Stimulated activated naive CD4-positive, alpha-beta T cell treated with Interleukin-2 at 50 U/mL for 16 hours (primary cell): ENCODE measurements at regions not wholly inside any gene's neighbourhood (a gene's known extent, or its start where the extent isn't known, plus 50 kb on each side); places are given as distances from the start of the nearest gene placed in this dataset.

Source experiments
- DNase-seq: peaks from one replicate; lab custom pipeline; 2025; lab: John Stamatoyannopoulos, UW

DNA sequence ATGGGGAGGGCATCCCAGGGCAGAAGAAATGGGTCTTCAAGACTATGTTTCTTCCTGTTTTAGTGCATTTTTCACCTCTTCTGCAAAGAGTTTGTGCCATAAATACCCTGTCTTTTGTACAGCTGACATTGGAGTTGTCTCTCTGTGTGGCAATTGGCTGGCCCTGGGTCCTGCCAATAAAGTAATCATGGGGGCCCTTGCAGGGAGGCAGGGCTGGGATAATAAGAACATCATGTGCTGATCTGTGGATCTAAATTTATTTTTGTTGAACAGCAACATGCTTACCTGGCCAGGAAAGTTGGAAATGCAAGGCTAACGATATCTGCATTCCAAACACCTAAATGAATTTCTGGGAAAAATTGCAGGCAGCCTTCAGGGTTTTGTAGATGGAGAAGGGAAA is 174.6 kb upstream of the GATB start:
- no peak for DNase-seq

DNA sequence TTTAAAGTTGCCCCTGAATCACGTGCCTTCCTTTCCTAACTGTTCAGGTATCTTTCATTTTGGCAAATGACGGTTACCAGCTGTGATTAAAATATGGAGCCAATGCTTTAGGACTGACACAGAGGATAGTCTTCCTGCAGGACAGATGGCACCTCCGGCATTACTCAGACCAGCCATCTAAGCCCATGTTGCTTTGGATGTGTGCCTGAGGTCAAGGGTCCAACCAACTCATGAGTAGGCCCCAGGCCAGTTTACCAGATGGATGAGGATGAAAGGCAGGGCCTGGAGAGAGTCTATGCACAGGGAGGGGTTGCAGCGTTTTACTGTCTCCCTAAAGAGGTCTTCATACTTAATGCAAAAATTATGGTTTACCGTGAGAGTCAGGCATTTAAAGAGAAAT is 174.0 kb upstream of the GATB start:
- DNase-seq: no peak

DNA sequence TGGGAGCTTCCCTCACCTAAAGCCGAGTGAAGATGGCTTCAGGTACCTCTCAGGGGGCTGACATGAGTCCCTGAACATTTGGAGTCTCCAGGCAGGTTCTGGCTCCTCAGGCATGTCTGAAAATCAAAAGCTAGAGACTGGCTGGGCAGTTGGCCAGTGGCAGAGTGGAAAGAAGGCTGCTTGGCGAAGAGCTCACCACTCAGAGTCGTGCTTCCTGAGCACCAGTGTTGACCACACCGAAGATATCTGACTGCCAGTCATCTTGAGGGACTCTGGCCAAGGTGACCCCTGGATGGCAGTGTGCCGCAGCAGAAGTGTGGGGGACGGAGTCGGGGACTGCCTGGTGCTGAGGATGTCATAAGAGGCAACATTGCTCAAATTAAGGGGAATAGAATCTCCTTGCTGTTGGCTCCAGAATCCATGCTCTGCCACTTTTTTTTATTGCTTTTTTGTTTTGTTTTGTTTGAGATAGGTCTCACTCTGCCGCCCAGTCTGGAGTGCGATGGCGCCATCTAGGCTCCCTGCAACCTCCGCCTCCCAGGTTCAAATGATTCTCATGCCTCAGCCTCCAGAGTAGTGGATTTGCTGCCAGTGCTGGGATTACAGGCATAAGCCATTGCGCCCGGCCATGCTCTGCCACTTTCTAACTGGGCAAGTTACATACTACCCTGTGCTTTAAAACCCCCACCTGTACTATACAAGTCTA is 172.5 kb upstream of the GATB start:
- no peak for DNase-seq

DNA sequence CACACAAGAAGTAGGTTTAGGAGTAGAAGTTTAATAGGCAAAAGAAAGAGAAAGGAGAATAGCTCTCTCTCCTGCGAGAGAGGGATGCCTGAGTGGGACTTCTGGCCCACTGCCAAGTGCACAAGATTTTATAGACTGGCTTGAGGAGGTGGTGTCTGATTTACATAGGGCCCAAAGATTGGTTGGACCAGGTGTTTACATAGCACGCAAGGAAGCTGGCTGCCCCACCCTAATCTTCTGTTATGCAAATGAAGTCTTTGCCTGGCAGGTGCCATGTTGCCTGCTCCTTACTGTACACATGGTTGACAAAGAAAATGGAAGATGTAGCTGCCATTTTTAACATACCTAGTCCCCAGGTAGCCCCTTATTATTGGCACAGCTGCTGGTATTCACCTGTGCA is 170.8 kb upstream of the GATB start:
- no peak for DNase-seq

DNA sequence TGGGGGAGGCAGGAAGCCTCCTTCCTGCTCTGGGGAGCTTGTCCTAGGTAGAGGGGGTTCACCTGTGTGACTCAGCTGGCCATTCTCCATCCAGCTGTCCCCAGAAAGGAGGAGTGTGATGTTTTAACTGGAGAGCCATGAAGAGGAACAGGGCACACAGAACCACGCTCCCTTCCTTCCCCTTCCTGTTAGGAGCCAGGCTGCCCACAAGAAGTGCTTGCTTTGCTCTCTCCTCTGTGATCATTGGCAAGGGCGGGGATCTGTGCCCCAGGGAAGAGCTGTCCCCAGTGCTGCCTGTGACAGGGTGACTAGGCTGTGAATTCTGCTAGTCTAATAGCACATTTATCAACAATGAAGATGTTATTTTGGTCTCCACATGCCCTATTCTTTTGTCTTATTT is 169.6 kb upstream of the GATB start:
- DNase-seq: no peak

DNA sequence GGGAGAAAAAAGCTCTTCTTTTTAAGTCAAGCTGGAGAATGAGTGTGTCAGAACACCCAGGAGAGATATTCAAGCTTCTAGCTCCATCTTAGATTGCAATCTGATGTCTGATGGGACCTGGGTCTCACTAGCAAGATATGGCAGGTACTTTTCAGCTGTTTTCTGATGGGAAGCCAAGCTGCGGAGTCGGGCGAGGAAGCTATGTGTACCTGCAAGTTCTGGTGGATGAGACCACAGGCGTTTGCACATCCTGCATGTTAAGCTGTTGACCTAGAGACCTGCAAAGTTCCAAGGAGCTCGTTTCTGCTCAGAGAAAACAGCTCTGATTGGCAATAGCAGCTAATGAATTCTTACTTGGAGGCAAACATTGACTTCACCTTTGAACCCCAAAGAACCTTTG is 167.3 kb upstream of the GATB start:
- no peak for DNase-seq

DNA sequence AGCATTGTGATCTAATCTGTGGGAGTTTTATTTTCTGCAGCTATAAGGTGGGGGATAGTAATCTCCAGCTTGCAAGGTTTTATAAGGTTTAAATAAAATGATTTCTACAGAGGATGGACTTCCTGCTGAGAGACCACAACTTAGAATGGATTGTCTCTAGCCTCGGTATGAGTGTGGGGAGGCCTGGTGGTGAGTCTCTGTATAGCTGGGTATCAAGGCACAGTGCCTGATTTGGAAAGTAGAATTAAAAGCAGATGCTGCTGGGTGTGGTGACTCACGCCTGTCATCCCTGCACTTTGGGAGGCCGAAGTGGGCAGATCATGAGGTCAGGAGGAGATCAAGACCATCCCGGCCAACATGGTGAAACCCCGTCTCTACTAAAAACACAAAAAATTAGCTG is 162.0 kb upstream of the GATB start:
- DNase-seq: no peak

DNA sequence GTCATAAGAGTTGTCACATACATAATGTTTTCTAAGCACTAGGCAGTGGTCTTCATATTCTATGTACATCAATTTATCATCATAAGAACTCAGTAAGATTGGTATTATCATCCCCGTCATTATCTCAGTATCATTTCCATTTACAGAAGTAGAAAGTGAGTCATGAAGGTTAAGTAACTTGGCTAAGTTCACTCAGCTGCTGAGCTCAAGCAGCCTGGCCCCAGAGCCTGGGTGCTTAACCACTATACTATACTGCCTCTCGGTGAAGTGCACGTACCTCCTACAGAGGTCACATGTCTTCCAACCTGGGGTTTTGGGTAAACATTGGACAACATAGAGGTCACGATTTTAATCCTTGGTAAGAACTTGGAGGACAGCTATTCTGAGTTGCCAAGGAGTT is 161.5 kb upstream of the GATB start:
- no peak for DNase-seq

DNA sequence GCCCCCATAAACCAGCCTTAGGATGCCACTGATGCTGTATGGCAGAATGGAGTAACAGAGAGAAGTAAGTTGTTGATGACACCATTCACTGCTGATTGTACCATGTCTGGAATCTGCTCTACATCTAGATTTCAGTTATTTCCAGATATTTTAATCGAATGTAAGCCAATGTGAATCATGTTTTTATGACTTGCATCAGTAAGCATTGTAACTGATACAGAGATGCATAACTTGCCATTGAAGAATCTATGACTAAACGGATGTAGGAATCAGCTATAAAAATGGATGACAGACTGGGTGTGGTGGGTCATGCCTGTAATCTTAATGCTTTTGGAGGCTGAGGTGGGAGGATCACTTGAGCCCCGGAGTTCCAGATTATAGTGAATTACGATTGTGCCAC is 161.0 kb upstream of the GATB start:
- no peak for DNase-seq

DNA sequence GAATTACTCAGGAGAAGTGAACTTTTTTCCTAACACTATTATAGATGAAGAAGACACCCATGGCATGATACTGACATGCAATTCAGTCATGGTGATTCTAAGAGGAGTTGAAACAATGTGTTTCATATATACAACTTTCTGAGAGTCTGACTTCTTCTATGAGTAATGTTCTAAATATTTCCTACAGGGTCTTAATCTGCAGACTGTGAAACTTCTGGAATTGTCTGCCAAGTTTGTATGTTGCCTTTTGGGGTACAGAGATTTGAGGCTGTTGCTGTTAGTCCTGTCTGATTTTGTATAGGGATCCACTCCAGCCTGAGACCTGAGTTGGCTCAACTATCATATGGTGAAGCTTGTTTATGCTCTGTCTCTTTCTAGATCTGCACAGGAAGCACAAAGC is 160.6 kb upstream of the GATB start:
- no peak for DNase-seq

DNA sequence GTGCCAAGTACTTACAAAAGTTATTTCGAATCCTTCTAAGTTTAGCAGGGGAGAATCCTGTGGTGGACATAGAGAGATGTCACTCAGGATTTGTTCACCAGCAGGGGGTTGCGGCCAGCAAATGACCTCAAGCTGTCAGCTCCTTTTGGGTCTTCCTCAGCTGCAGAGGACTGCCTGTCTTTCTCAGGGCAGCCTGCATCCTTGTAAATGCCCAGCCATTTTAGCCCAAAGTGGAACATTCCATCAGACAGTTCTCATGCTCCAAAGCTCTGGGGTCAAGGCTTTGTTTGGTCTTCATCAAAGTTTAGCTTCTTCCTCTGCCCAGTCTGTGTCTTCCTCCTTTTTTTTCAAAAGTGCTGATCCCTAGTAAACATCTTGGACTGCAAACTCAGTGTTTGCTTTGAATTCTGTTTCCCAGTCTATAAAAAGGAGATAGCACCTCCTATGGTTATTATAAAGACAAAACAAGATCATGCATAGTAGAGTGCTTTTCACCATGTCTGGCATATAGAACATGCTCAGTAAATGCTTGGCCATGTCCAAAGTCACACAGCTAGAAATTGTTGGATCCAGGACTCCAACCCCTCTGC is 156.4 kb upstream of the GATB start:
- no peak for DNase-seq

DNA sequence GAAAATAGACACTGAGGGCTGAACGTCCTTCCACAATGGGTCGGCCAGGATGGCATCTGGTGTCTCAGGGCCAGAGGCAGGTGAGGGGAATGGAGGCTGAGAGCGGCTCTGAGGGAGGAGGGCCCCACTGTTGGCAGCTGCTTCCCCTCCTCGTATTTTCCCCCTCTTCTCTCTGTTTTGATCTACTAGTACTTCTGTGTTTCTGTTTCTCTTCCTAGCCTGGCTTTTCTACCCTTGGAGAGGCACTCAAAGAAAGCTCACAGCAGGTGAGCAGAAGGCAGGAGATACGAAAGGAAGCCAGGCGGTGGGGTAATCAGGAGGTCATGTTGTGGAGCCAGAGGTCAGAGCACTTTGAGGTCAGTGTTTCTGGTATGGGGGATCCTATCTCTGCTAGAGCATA is 151.8 kb upstream of the GATB start:
- no peak for DNase-seq

DNA sequence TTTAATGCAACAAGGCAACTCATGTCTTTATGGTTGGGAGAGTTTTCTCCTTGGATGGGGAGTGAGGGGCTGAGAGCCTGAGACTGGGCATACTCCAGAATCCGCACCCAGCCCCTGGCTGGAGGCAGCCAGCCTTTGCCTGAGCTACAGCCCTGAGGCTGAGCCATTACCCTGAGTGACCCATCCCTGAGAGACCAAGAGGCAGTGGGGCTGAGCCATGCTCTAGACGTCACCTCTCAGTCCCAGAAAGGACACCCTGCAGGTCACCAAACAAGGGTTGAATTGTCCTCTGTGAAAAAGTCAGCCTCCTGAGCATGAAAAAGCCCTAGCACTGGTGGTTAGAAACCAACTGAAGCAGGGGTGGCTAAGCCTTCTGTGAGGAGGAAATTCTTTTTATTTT is 151.2 kb upstream of the GATB start:
- no peak for DNase-seq

DNA sequence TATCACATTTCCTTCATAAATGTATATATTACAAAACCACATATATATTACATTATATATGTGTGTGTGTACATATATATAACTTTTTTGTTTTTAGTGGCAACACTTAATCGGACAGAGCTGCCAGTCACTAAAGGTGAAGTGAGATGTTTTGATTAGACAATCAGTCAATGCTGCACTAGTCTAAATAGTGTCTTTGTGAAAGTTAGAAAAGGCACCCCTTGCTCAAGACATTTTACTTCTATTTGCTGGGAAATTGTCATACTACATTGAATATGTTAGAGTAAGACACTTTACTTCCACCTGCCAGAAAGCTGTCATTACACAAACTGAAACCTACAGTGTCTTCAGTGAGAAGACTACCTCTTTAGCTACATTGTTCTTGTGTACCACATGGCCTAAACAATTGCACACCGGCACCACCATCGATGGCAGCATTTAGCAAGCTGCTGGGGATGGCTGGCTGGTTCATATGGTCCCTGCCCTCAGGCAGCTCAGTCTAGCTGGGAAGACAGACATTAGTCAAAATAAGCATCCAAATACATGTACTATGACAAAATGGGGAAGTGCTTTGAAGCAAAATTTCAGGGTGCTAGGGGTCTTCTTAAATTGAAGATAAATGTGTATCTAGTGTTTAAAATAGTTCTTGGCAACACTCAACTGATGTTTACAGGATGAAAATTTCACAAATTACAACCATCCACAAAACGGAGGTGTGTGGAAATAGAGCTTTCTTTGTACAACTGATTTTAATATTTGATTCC is 148.1 kb upstream of the GATB start:
- DNase-seq: no peak

DNA sequence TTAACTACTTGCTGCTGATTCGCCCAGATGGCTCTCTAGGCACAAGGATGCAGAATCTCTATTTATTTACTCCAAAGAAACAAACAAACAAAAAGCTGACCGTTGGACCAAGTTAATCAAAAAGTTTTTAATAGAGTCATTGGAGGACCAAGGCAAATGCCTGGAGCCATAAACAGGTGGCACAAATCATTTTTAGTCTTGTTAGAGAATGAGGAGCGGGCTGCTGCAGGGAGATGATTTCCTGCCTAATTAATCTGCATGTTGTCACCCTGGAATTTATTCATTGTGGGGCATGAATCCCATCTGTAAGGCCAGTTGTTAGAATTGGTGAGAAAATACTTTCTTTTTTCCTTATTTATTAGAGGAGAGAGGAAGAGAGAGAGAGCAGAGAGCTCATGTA is 147.4 kb upstream of the GATB start:
- DNase-seq: no peak

DNA sequence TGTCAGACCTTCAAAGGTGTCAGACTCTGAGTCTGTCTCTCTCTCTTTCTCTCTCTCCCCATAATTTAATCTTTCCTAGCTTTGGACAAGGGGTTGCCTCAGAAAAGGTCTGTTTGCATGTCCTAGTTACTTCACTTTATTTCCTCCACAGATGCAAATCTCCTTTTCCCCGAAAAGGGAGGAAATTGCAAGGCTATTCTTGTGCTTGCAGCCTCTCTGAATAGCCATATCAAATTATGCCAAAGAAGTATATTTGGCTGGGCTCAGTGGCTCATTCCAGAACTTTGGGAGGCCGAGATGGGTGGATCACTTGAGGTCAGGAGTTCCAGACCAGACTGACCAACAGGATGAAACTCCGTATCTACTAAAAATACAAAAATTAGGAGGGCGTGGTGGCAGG is 145.6 kb upstream of the GATB start:
- DNase-seq: no peak

DNA sequence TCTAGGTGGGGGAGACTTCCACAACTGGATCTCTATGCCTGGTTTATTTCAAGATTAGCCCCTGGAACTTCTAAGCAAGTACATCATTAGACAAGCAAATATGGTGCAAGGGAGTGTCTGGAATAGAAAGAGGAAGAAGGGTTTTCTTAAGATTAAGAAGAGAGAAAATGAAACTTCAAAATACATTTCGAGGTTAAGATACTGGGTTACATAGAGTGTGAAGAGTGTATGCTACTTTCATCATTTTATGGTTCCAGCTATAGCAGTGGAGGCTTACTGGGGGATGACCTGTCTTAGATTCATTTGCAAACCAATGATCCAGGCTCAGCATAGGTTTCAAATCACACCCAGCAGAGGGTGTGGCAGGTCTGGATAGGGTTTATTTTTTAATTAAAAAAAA is 144.4 kb upstream of the GATB start:
- DNase-seq: no peak

DNA sequence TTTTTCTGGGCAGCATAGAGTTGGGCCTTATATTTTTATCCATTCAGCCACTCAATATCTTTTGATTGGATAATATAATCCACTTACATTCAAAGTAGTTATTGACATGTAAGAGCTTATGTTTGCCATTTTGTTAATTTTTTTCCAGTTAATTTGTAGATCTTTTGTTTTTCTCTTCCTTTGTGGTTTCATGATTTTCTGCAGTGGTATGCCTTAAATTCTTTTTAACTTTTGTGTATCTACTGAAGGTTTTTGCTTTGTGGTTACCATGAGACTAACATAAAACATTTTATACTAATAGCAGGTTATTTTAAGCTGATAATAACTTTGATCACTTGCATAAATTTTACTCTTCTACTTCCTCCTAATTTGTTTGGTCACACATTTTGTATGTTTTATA is 140.8 kb upstream of the GATB start:
- no peak for DNase-seq

DNA sequence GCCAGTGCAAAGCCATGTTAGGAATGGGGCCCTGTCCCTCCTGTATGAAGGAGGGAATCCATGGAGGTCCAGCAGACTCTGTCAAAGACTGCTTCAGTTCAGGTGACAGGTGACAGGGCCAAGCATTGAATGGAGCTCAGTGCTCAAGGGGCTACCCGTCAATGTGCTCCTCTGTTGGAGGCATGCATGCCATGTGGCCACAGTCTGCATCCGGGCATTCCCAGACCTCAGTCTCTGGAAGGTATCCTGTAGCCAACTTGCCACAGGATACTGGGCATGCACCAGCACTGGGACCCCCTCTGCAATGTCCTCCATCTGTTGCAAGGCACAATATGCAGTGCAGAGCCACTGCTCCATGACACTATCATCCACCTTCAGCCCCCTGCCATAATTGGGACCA is 136.1 kb upstream of the GATB start:
- no peak for DNase-seq

DNA sequence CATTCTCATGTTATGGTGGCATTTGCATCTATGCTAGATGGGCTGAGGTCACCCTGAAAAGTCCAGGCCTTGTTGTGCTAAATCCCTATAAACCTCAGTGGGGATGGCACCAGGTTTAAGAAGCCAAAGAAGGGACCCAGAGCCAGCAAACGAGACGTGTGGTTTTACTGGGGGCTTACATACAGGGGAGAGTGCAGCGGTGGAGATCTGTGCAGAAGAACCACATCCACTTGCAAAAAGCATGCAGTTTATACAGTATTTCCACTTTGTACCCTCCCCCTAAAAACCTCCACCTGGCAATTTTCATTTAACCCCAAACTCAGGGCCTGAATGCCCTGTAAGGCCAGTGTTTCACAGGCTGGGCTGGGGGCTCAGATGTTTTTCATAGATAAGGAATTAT is 134.9 kb upstream of the GATB start:
- DNase-seq: no peak

DNA sequence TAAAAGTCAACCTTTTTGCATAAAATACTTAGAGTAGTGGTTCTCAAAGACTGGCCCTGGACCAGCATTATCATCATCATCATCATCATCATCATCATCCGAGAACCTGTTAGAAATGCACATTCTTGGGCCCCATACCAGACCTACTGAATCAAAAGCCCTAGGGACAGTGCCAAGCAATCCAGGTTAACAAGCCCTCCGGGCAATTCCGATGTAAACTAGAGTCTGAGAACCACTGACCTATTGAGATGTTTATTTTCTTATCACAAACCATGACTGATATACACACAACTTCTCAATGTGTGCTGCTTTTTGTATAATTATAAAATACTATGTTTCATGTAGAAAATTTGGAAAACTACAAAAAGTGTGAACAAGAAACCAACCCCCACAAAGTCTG is 133.4 kb upstream of the GATB start:
- no peak for DNase-seq

DNA sequence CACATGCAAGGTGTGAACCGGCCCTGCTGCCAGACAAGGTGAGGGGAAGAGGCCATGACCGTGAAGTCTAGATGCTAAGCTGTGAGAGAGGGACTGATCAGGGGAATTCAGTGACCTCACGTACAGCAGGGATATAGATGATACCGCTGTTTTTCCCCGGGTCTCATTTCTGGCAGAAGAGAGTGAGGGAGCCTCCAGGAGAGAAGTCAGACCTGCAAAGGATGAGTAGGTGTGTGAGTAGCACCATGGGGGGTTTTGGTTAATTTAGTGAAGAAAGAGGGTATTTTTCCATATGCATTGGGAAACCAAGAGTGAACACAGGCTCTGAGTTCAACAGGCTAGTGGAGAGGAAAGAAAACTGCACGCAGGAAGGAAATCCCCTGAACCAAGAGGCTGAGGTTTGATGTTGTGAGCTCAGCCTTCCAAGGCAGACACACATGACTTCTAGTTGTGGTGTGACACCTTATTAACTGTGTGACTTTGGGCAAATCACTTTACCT is 127.6 kb upstream of the GATB start:
- DNase-seq: no peak

DNA sequence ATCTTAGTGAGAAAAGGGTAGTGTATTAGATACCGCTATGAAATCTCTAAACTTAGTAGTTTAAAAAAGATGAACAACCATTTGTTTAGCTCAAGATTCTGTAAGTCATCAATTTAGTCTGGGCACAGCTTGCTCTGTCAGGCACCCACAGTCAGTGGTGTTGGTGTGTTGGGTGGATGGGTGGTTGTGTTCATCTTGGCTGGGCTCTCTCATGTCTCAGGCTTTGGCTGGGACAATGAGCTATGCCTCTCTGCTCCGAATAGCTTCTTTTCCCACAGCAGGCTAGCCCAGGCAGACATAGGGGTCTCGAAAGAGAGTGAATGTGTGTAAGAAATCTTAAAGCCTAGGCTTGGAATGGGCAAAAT is 127.0 kb upstream of the GATB start:
- DNase-seq: no peak
